Activated T-helper 1 cell treated with Interleukin-2 at 50 U/mL for 16 hours (primary cell): ENCODE measurements at regions not wholly inside any gene's neighbourhood (a gene's known extent, or its start where the extent isn't known, plus 50 kb on each side); places are given as distances from the start of the nearest gene placed in this dataset.

Experiments
- DNase-seq: peaks from one replicate; pipeline ENCODE4 v3.0.0-alpha.2; 2020; ENCODE audit warnings: low read depth

- no peak for DNase-seq
These were observed 98.3 kb downstream of the LYPLAL1 start for GRCh38 chr1:219271818-219272535.

- no peak for DNase-seq
These were observed 95.5 kb downstream of the LYPLAL1 start for GRCh38 chr1:219269171-219269570.

- no peak for DNase-seq
These were observed 92.8 kb downstream of the LYPLAL1 start for GRCh38 chr1:219266524-219266923.

- DNase-seq, result no peak
These were observed 91.4 kb downstream of the LYPLAL1 start for GRCh38 chr1:219265026-219265515.

GRCh38 chr1:219264561-219264960, 90.9 kb downstream of the LYPLAL1 start:
- no peak for DNase-seq
